ENCODE measurements at regions not wholly inside any gene's neighbourhood (a gene's known extent, or its start where the extent isn't known, plus 50 kb on each side); places are given as distances from the start of the nearest gene placed in this dataset.
"Not testable (repeated sequence)": the region's sequence is repeated elsewhere in the genome, so short reads cannot be mapped to it uniquely, and the experiment has no call there.

DNA sequence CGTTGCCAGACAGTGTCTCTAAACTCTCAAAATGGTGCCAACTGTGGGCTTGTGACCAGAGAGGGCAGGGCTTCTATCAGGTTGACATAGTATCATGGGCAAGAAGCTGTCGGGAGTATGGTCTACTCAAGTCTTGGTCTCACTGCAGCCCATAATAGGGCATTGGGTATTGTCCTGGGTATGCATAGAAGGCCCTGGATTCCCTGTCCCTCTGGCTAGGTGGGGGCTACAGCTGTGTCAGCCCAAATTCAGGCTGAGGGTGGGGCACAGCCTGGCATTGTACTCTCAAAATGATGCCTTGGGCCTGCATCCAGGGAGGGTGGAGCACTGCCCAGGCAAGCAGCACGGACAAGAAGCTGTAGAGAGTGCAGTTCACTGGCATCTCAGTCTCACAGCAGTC lies 408.8 kb upstream of the MAN1A1 start:
- Histone ChIP-seq H3K4me3 (no peak overlapping the region), H3K9me3 (no peaks in the 10 kb centered on the region), H3K36me3 (no peaks in the 10 kb centered on the region), H3K27me3 (replicated peaks in 1 of 7) (no peaks in the 10 kb centered on the region), H3K4me1 (no peaks in the 10 kb centered on the region), H3K27ac (no peak overlapping the region)
- no peak for DNase-seq
- WGBS, 5 donors, result 65 to 90% (median 78%) methylated on average over 2 to 3 of the region's 3 CpGs
- intact Hi-C loops (cut with DNase I; ENCODE audit: low total_unique reads), result no loop called here
- TF ChIP-seq POLR2A (IDR thresholded peaks at IDR 0.05) (no peak), CTCF (IDR thresholded peaks at IDR 0.05 in 8 of 11, conservative IDR thresholded peaks at IDR 0.05 in 3 of 11) (no peak), POLR2AphosphoS5 (IDR thresholded peaks at IDR 0.05) (no peak)

GRCh38 chr6:119757467-119757866 lies 407.9 kb upstream of the MAN1A1 start:
- DNase-seq, result no peak
- intact Hi-C loops (cut with DNase I; ENCODE audit: low total_unique reads), result no loop called here
- H3K4me3 ChIP-seq, result no peak overlapping the region
- TF ChIP-seq POLR2A (IDR thresholded peaks at IDR 0.05) (no peak), POLR2AphosphoS5 (IDR thresholded peaks at IDR 0.05) (no peak), CTCF (IDR thresholded peaks at IDR 0.05 in 8 of 11, conservative IDR thresholded peaks at IDR 0.05 in 3 of 11) (no peak)
- H3K9me3 ChIP-seq, result no peaks in the 10 kb centered on the region
- H3K36me3 ChIP-seq, result no peaks in the 10 kb centered on the region
- no peaks in the 10 kb centered on the region for H3K4me1 ChIP-seq
- H3K27ac ChIP-seq, result no peak overlapping the region
- no peaks in the 10 kb centered on the region for H3K27me3 ChIP-seq (replicated peaks in 1 of 7)
- 74 to 92% (median 83%) methylated on average over 2 of the region's 2 CpGs for WGBS, 5 donors

- no peaks in the 10 kb centered on the region for H3K36me3 ChIP-seq
- intact Hi-C loops (cut with DNase I; ENCODE audit: low total_unique reads), result no loop called here
- H3K4me1 ChIP-seq, result no peaks in the 10 kb centered on the region
- WGBS, 5 donors, result 41 to 71% (median 57%) methylated on average over 4 of the region's 4 CpGs
- peaks cover 0 to 6% (median 0%) of the 10 kb centered on the region in 8 donors for H3K9me3 ChIP-seq
- no peak overlapping the region for H3K27ac ChIP-seq
- no peak for DNase-seq
- TF ChIP-seq POLR2AphosphoS5 (IDR thresholded peaks at IDR 0.05) (no peak), CTCF (IDR thresholded peaks at IDR 0.05 in 8 of 11, conservative IDR thresholded peaks at IDR 0.05 in 3 of 11) (no peak), POLR2A (IDR thresholded peaks at IDR 0.05) (no peak)
- no peak overlapping the region for H3K4me3 ChIP-seq
- no peaks in the 10 kb centered on the region for H3K27me3 ChIP-seq (replicated peaks in 1 of 7)
Measured at GRCh38 chr6:119749335-119749734, 399.8 kb upstream of the MAN1A1 start.

DNA sequence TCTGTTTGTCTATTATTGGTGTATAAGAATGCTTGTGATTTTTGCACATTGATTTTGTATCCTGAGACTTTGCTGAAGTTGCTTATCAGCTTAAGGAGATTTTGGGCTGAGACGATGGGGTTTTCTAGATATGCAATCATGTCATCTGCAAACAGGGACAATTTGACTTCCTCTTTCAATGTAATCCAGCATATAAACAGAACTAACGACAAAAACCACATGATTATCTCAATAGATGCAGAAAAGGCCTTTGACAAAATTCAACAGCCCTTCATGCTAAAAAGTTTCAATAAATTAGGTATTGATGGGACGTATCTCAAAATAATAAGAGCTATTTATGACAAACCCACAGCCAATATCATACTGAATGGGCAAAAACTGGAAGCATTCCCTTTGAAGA lies 399.0 kb upstream of the MAN1A1 start:
- DNase-seq; H3K27ac ChIP-seq; intact Hi-C loops (cut with DNase I; ENCODE audit: low total_unique reads); H3K9me3 ChIP-seq; H3K27me3 ChIP-seq (replicated peaks in 1 of 7); H3K36me3 ChIP-seq; H3K4me1 ChIP-seq; H3K4me3 ChIP-seq: not testable (repeated sequence)
- 32 to 50% (median 38%) methylated on average over 3 of the region's 3 CpGs for WGBS, 5 donors

DNA sequence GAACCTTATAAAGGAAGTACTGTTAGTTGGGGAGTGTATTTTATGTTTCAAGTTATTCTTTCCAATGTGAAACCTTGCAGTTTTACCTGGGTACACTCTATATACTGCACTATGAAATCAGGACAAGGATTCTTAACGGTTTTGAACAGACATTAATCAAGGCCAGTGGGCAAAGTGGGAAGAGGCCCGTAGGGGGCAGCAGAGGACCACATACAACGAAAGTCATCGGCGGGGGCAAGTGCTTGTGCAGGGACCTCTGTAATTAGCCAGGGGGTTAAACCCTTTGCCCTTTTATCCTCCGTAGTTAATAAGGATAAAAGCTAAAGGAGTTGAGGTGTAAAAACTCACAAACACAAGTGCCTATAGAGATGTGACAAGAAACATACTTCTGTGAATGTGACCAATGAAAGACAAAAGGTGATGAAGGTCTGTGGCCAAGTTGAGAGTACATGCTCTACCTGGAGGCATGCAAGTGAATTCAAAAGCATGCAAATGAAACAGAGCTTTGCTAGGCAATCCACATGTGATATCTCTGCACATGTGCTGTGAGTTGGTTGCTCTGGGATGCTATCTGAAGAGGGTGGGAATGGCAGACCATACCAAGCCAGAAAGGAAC lies 392.7 kb upstream of the MAN1A1 start:
- no peak overlapping the region for H3K27ac ChIP-seq
- H3K9me3 ChIP-seq, result no peaks in the 10 kb centered on the region
- no peaks in the 10 kb centered on the region for H3K27me3 ChIP-seq (replicated peaks in 1 of 7)
- H3K4me1 ChIP-seq, result peaks cover 0 to 8% (median 3%) of the 10 kb centered on the region in 6 donors
- H3K36me3 ChIP-seq, result no peaks in the 10 kb centered on the region
- DNase-seq, result peak; percentile 87
- intact Hi-C loops (cut with DNase I; ENCODE audit: low total_unique reads), result no loop called here
- no peak overlapping the region for H3K4me3 ChIP-seq
- TF ChIP-seq POLR2AphosphoS5 (IDR thresholded peaks at IDR 0.05) (no peak), POLR2A (IDR thresholded peaks at IDR 0.05) (no peak), CTCF (IDR thresholded peaks at IDR 0.05 in 8 of 11, conservative IDR thresholded peaks at IDR 0.05 in 3 of 11) (peak; percentile 44 to 86 (median 80))
- 4 to 8% (median 5%) methylated on average over 6 of the region's 6 CpGs for WGBS, 5 donors

All from spleen (tissue), 11 donors.